ENCODE measurements at regions not wholly inside any gene's neighbourhood (a gene's known extent, or its start where the extent isn't known, plus 50 kb on each side); places are given as distances from the start of the nearest gene placed in this dataset.

DNA sequence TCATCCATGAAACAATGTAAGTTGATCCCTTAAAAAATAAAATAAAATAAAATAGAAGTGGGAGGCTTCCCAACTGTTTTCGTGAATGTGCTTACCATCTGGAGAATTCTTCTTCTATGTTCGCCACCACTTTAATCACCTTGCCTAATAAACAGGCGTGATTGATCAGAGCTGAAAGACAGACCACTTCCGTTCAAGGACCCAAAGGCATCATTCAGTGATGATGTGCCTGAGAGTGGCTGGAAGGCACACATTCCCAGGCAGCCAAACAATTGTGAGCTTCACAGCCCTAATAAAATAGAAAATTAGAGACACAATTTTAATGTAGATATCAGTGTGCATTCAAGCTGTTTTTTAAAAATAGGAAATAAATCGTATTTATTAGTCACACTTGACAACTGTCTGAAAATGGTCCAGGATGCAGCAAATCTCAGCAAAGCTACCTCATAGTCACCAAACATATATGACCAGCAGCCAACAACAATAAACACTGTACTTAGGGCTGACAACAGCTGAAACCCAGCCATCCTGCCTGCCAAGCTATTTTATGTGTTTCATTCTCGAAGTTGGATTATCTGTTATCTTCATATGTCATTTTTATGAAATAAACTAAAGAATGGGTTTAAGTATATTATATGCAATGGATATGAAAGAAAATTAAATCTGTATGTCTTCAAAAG, 163.2 kb upstream of the FAM9B start:
- DNase-seq, result no peak

GRCh38 chrX:9204560-9204959, 170.6 kb upstream of the FAM9B start:
- DNase-seq, result no peak

GRCh38 chrX:9205599-9206223, 171.8 kb upstream of the FAM9B start:
- DNase-seq, result no peak

- DNase-seq, result no peak
These were observed 173.2 kb upstream of the FAM9B start for GRCh38 chrX:9207142-9207541.

- no peak for DNase-seq
These were observed 177.3 kb upstream of the FAM9B start for GRCh38 chrX:9211269-9211668.

DNA sequence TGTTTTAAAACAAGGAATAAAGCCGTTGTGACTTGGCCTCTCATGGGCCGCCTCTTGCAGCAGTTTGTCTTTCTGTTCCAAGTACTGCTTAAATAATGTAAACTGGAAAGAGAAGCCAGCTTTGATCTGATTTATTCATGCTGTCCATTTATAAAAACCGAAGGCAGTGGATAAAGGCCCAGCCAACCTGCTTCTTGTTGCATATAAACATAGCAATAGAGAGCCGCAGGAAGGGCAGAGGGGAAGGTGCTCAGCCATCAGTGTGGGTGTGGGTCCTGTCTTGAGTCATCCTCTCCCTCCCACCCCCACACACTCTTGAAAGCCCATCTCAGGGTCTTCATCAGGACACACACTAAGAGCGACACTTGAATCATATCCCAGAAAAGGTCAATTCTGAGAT, 187.9 kb upstream of the FAM9B start:
- no peak for DNase-seq

DNA sequence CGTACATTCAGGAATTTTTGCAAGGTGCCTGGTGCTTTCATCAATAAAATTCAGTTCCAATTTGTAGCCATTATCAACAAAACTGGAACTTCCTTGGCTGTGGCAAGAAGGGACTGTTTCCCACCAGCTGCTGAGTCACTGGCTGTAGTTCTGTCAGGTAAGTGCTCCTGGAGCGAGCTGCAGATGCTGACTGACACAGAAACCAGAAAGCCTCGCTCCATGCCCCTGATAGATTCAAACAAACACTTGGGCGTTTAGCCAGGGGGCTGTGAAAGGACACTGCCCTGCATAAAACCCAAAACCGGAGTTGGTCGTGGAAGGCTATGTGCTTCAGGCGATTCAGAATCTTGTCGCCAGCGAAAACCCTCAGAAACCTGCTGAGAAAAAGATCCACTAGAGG, 188.4 kb upstream of the FAM9B start:
- no peak for DNase-seq

DNA sequence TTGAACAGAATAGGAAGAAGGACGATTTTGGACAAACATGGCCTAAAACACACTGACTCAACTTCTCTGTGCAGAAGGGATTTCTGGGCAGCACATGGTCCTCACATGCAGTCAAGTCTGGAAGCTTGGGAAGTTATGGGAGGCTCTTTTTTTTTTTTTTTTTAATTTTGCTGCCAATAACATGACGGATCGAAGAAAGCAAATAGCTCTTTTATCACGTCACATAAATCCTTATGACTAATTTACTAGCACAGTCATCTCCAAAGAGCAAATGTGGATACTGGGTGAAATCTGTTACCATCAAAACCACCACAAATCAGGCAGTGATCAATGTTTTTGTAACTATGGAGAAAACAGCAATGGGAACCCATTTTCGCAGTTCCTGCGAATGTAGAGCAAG, 193.3 kb upstream of the FAM9B start:
- no peak for DNase-seq

GRCh38 chrX:9231491-9231890, 197.6 kb upstream of the FAM9B start:
- no peak for DNase-seq

DNA sequence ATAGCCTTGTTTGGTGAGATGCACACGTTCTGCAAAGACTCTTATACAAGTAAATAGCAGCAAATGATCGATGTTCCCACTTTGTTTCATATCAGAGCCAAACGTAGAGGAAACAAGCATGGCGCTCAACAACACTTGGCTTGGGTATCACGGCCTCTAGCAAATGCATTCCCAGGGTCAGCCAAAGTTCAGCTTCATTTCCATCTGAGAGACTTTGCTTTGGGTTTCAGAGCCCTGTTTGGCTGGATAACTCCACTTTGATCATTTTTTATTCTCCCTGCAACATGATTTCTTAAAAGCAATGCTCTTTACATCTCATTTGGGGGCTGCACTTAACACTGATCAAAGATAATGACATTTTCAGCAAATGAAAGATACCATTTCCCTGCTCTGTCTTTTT, 199.2 kb upstream of the FAM9B start:
- no peak for DNase-seq

DNA sequence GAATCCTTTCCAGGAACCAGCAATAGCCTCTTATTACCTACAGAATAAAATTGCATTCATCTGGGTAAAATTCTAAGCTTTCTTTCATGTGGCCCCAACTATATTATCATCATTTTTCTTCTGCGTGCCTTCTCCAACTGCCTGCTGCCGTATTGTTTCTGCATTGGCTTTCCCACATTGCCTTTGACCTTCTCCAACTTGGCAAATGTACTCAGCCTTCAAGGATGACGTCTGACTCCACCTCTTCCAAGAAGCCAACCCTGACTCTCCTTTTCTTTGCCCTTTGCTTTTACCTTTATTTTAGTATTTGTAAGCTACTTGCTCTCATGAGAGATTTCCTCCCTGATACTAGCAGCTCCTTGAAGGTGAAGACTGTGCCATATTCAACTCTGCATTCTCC, 200.4 kb upstream of the FAM9B start:
- no peak for DNase-seq

DNA sequence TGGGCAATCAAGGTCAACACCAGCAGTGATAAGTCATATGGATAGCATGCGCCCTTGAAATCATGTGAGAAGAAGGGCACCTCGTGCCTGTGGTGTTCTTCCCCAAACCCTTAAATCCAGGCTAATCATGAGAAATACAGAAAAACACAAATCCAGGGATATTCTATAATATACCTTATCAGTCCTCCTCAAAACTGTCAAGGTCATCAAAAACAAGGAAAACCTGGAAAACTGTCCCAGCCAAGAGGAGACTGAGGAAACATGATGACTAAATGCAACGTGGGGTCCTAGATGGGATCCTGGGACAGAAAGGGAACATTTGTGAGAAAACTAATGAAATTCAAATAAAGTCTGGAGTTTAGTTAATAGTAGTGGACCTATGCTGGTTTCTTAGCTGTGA, 201.8 kb upstream of the FAM9B start:
- no peak for DNase-seq

DNA sequence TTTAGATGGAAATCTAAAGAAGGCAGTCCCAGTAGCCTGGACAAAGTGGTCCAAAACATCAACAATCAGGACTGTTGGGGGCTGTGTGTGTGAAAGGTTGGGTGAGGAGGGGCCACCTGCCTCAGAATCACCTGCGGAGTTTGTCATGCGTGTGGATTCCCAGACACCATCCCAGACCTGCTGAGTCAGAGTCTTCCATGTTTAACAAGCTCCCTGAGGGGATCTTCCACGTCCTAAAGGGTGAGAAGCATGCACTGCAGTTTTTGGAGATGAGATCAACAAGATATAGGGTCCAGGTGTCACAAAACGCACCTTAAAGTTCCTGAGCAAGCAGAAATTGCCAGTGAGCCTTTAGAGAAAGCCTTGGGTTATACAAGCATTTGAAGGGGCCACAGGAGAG, 207.0 kb upstream of the FAM9B start:
- no peak for DNase-seq

DNA sequence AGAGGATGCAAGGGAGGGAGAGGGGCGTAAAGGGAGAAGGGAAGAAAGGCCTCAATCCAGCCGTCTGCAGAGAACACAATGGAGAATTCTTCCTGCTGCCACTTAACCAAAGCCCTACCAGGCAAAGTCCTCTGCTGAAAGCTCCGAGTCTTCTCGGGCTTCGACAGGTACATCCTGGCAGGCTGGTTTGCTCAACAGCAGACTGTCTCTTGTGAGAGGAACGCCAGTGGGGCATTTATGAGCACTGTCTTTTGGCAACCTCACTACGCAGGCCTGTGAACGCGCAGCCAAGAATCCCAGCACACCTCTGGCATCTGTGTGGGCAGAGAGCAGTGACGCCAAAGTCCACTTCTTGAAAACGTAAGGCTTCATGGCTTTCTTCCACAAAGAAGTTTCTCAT, 207.5 kb upstream of the FAM9B start:
- DNase-seq, result no peak

- DNase-seq, result no peak
These were observed 215.3 kb upstream of the FAM9B start for GRCh38 chrX:9249051-9249846.

DNA sequence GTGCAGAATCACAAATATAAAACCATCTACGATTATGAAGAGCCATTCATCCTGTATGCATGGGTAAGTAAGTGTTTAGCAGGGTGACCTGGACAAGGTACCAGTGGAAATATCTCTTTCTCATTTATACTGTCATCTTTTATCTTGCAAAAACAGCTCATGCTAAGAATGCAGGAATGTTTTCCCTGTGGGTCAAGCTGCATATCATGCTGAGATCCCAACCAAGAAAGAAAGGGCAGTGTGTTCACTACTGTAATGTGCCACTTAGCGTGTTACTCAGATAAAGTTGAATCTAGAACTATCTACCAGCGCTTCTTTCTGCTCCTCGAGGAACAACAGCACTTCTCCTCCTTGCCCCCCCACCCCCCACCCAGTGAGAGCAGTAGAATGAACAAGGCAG, 212.7 kb upstream of the TBL1X start:
- no peak for DNase-seq

DNA sequence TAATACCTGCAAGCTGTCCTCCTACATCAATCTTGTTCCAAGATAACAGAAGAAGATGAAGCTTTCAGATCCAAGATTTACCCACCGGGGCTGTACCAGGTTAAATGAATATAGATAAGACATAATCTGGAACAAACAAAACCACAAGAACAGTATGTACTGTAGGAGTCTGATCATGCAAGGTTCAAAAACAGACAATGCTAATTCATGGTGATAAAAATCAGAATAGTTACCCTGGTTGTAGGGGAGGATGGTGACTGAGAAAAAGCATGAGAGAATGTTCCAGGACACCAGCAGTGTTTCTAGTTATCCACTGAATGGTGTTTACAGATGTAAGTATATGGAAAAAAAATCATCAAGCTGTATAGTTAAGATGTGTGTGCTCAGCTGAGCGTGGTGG, 211.6 kb upstream of the TBL1X start:
- DNase-seq, result no peak

- DNase-seq, result no peak
These were observed 207.0 kb upstream of the TBL1X start for GRCh38 chrX:9257718-9258420.

DNA sequence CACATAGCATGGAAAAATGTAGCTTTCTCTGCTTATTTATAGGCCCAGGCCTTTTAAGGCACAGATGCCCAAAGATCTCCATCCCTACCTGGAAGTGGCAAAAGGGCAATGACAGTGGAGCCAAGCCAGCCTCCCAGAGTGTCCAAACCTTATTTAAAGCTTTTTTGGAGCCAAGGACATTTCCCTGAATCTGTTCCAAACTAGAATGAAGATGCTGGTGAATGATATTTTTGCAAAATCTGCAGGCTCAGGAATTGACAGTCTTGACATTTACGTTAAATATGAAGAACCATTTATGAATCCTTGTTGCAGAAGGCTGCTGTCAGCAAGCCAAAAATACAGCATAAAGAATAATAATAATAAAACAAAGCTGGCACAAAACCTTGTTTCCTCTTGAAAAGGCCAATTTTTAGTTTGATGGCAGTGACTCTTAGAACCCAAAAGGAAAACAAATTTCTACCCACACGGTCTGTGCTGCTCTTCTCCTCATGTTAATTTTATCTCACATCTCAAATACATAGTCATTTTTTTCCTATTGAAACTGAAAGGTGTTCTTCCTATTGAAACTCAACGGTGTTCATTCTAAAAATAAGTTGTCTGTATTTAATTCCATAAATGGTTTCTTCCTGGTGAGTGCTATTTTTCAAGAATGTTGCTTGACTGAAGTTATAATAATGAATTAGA, 206.3 kb upstream of the TBL1X start:
- no peak for DNase-seq

- DNase-seq, result no peak
These were observed 204.3 kb upstream of the TBL1X start for GRCh38 chrX:9260603-9261002.

DNA sequence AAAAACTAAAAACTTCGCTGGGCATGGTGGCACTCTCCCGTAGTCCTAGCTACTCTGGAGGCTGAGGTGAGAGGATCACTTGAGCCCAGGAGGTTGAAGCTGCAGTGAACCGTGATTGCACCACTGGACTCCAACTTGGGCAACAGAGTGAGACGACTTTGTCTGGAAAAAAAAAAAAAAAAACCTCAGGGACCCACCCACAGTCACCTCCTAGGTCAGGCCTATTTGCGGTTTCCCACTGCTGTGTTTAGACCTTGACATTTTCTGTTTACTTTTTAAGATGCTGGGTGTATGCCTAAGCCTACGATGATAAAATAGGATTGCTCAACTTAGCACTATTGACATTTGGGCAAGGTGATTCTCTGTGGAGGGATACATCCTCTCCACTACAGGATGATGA, 197.4 kb upstream of the TBL1X start:
- no peak for DNase-seq

DNA sequence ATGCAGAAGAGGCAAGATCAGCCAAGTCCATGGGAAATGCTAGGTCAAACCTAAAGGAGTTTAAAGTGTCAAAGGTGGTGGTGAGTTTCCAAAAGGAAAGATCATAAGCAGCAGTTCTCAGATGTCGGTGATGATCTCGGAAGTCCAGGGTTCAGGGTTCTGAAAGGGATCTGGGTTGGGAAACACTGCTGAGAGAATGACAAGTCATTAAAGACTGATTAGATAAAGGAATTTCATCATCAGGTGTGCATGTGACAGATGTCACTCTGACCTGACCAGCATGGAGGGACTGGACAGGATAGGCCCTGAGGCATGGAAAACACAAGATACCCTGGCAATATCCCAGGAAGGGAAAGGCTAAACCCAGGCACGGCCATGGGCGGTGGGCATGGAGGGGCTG, 195.7 kb upstream of the TBL1X start:
- no peak for DNase-seq

All from hippocampal formation (tissue), 2 donors.